ENCODE measurements at regions not wholly inside any gene's neighbourhood (a gene's known extent, or its start where the extent isn't known, plus 50 kb on each side); places are given as distances from the start of the nearest gene placed in this dataset.

DNA sequence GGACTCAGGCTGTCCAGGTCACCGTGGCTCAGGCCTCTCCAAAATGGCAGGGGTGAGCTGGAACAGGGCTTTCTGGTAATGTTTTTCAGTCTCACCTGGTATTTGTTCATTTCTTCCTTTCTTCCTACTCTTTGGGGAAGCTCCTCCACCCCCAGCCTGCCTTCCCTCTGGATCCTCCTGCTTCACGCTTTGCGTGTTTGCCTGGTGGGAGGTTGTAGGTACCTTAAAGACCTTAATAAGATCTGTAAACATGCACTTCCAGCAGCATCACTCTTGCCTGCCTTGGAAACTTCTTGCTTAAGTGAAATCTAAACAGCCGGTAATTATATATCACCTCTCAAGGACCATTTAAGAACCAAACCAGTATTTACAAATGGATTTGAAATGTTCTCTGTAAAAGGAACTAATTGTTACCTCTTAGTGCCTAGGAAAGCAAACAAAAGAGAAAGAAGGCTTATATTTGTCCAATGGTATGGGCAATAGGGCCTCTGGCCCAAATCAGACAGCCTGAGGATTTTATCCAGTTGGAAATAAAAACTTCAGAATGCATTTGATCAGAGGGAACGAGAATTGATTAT lies 339.9 kb downstream of the CCSER2 start:
- no peaks in the 10 kb centered on the region for H3K27me3 ChIP-seq
- TF ChIP-seq POLR2A (IDR thresholded peaks at IDR 0.05) (no peak), EP300 (IDR thresholded peaks at IDR 0.05) (no peak)
- TF ChIP-seq, protein P1, sequence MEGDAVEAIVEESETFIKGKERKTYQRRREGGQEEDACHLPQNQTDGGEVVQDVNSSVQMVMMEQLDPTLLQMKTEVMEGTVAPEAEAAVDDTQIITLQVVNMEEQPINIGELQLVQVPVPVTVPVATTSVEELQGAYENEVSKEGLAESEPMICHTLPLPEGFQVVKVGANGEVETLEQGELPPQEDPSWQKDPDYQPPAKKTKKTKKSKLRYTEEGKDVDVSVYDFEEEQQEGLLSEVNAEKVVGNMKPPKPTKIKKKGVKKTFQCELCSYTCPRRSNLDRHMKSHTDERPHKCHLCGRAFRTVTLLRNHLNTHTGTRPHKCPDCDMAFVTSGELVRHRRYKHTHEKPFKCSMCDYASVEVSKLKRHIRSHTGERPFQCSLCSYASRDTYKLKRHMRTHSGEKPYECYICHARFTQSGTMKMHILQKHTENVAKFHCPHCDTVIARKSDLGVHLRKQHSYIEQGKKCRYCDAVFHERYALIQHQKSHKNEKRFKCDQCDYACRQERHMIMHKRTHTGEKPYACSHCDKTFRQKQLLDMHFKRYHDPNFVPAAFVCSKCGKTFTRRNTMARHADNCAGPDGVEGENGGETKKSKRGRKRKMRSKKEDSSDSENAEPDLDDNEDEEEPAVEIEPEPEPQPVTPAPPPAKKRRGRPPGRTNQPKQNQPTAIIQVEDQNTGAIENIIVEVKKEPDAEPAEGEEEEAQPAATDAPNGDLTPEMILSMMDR (IDR thresholded peaks at IDR 0.05), result no peak
- H3K4me3 ChIP-seq, result no peak overlapping the region
- H3K9me3 ChIP-seq, result no peaks in the 10 kb centered on the region
- H3K27ac ChIP-seq, result no peak overlapping the region
- no peaks in the 10 kb centered on the region for H3K4me1 ChIP-seq
- no peak for DNase-seq (ENCODE audit: low spot score in 2 of 2)
- 78 to 89% methylated on average over 5 of the region's 5 CpGs for WGBS, 2 donors
- H3K36me3 ChIP-seq, result no peaks in the 10 kb centered on the region

DNA sequence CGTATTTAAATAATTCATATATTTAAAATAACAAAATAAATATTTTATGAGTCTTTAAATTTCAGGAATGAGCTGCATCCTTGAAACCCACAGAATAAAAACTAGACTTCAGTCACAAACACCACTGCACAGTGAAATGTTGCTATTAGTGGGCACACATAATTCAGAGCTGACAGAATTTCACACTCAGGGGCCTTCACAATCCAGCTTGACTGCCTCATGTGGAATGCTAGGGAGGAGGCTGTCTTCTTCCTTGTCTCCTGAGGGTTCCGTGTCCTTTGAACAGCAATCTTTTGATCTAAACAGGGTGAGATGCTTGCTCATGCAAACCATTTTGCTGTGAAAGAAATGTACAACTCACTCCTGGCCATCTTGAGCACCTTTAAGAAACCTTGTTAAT lies 346.7 kb downstream of the CCSER2 start:
- no peak overlapping the region for H3K4me3 ChIP-seq
- TF ChIP-seq POLR2A (IDR thresholded peaks at IDR 0.05) (no peak), EP300 (IDR thresholded peaks at IDR 0.05) (no peak)
- TF ChIP-seq, protein P1 (IDR thresholded peaks at IDR 0.05), result no peak
- peaks cover 0 to 2% (median 0%) of the 10 kb centered on the region in 4 donors for H3K9me3 ChIP-seq
- H3K36me3 ChIP-seq, result no peaks in the 10 kb centered on the region
- no peak overlapping the region for H3K27ac ChIP-seq
- H3K4me1 ChIP-seq, result no peaks in the 10 kb centered on the region
- no peaks in the 10 kb centered on the region for H3K27me3 ChIP-seq
- WGBS, 2 donors, result 74 to 80% methylated on average over 2 of the region's 2 CpGs
- no peak for DNase-seq (ENCODE audit: low spot score in 2 of 2)

DNA sequence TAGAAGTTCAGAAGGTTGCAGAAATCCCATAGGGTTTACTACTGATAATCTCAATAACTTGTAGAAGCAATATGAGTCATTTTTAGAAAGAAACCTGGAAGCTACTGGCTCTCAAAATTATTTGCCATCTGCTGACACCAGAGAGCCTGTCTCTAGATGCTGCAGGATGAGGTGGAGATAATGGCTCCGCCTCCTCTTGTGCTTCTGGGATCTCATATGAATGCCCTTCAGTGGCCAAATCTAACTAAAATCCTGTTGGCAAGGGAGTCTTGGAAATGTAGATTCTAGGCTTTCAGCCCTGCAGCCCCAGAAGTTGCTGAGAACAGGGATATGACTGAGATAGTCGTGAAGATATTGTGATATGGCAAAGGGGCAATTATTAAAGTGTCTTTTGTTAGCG lies 348.1 kb downstream of the CCSER2 start:
- peaks cover 0 to 2% (median 0%) of the 10 kb centered on the region in 4 donors for H3K9me3 ChIP-seq
- TF ChIP-seq POLR2A (IDR thresholded peaks at IDR 0.05), result no peak
- TF ChIP-seq, protein P1 (IDR thresholded peaks at IDR 0.05), result no peak
- no peak for TF ChIP-seq EP300 (IDR thresholded peaks at IDR 0.05)
- WGBS, 2 donors, result 84 to 87% methylated on average over 3 of the region's 3 CpGs

DNA sequence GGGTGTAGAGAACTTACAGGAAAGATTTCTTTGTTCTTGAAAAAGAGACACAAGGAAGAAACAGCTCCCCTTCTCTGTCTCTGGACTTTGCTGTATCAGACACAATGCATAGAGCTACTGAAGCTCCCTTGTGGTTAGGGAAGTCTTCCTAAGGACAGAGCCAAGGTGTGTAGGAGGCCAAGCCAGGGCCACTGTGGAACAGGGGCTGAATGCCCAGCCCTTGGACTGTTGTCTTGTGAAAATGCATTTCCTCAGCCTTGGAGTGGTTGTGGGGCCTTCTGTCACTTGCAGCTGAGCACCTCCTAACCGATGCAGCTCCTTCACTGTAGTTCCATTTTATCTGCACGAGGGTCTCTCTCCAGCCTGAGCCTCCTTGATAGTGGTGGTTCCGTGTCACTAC lies 353.4 kb downstream of the CCSER2 start:
- Histone ChIP-seq H3K36me3 (no peaks in the 10 kb centered on the region), H3K4me3 (no peak overlapping the region), H3K27me3 (no peaks in the 10 kb centered on the region), H3K27ac (no peak overlapping the region), H3K9me3 (peaks cover 0 to 5% (median 0%) of the 10 kb centered on the region in 4 donors), H3K4me1 (no peaks in the 10 kb centered on the region)
- DNase-seq (ENCODE audit: low spot score in 2 of 2), result no peak
- 69 to 80% methylated on average over 3 of the region's 3 CpGs for WGBS, 2 donors
- no peak for TF ChIP-seq POLR2A (IDR thresholded peaks at IDR 0.05)
- TF ChIP-seq, protein P1 (IDR thresholded peaks at IDR 0.05), result no peak

More for the DNA sequence above, 348.1 kb downstream of the CCSER2 start:
- H3K4me1 ChIP-seq, result no peaks in the 10 kb centered on the region
- no peaks in the 10 kb centered on the region for H3K27me3 ChIP-seq
- DNase-seq (ENCODE audit: low spot score in 2 of 2), result no peak
- H3K36me3 ChIP-seq, result no peaks in the 10 kb centered on the region
- no peak overlapping the region for H3K27ac ChIP-seq
- H3K4me3 ChIP-seq, result no peak overlapping the region

DNA sequence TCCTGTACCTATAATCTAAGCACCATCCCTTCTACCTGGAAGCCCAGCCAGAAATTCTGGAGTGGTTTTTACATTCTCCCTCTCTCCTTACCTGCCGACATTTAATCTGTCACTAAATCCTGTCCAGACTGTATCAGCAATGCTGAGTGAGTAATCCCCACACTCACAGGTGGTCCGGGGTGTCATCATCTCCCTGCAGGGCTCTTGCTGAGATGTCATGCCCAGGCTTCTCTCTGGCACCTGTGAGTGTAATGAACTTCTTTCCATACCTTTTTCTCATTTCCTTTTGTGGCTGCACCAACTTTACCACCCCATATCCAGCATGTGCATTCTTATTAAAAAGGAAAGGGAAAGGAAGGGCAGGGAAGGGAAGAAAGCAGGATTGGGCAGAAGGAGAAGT lies 355.2 kb downstream of the CCSER2 start:
- no peaks in the 10 kb centered on the region for H3K36me3 ChIP-seq
- H3K4me3 ChIP-seq, result no peak overlapping the region
- TF ChIP-seq, protein P1 (IDR thresholded peaks at IDR 0.05), result no peak
- TF ChIP-seq POLR2A (IDR thresholded peaks at IDR 0.05) (no peak), EP300 (IDR thresholded peaks at IDR 0.05) (no peak)
- peaks cover 0 to 5% (median 0%) of the 10 kb centered on the region in 4 donors for H3K9me3 ChIP-seq
- DNase-seq (ENCODE audit: low spot score in 2 of 2), result no peak
- H3K27ac ChIP-seq, result no peak overlapping the region
- WGBS, 2 donors, result 86 to 89% methylated on average over 2 of the region's 2 CpGs
- no peaks in the 10 kb centered on the region for H3K4me1 ChIP-seq
- H3K27me3 ChIP-seq, result no peaks in the 10 kb centered on the region
